ENCODE measurements at regions not wholly inside any gene's neighbourhood (a gene's known extent, or its start where the extent isn't known, plus 50 kb on each side); places are given as distances from the start of the nearest gene placed in this dataset.

GRCh38 chr19:5210556-5210955 is 130.1 kb downstream of the PTPRS start:
- no peak for ATAC-seq
- peaks cover 0 to 10% (median 0%) of the 10 kb centered on the region in 11 donors for H3K9me3 ChIP-seq
- intact Hi-C loops (cut with DNase I): no loop called here
- 98 to 99% methylated on average over 22 to 23 of the region's 23 CpGs for WGBS, 2 donors
- H3K36me3 ChIP-seq: peaks cover 0 to 86% (median 29%) of the 10 kb centered on the region in 9 donors
- no peaks in the 10 kb centered on the region for H3K27me3 ChIP-seq
- DNase-seq: no peak
- H3K27ac ChIP-seq: no peak overlapping the region
- no peak overlapping the region for H3K4me3 ChIP-seq
- no peak for TF ChIP-seq CTCF (IDR thresholded peaks at IDR 0.05)
- no peaks in the 10 kb centered on the region for H3K4me1 ChIP-seq

- Histone ChIP-seq H3K4me3 (no peak overlapping the region), H3K36me3 (peaks cover 0 to 60% (median 19%) of the 10 kb centered on the region in 9 donors), H3K27ac (no peak overlapping the region), H3K4me1 (no peaks in the 10 kb centered on the region), H3K9me3 (peaks cover 0 to 25% (median 3%) of the 10 kb centered on the region in 11 donors), H3K27me3 (no peaks in the 10 kb centered on the region)
- WGBS, 2 donors: 94% methylated on average over 17 of the region's 17 CpGs
- TF ChIP-seq CTCF (IDR thresholded peaks at IDR 0.05): no peak
- ATAC-seq (no peak), DNase-seq (no peak)
- intact Hi-C loops (cut with DNase I): no loop called here
These were observed 132.8 kb downstream of the PTPRS start for GRCh38 chr19:5207806-5208205.

DNA sequence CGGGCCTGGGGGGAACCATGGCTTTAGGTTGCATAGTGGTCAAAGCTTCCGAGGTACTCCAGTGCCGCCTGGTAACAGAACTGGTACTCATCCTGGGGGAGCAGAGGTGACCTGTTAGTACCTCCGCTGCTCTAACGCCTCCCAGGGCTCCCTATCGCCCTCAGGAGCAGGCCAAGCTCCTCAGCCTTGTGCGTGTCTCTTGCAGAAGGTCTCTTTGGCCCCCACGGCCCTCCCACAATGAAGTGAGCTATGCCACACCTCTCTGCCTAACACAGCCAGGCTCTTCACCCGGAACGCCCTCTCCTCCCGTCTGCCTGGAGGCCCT is 133.9 kb downstream of the PTPRS start:
- WGBS, 2 donors: 92 to 94% methylated on average over 11 of the region's 11 CpGs
- DNase-seq (no peak), ATAC-seq (no peak)
- no peak overlapping the region for H3K27ac ChIP-seq
- H3K27me3 ChIP-seq: no peaks in the 10 kb centered on the region
- peaks cover 0 to 50% (median 15%) of the 10 kb centered on the region in 9 donors for H3K36me3 ChIP-seq
- H3K4me3 ChIP-seq: no peak overlapping the region
- no peaks in the 10 kb centered on the region for H3K4me1 ChIP-seq
- peaks cover 0 to 36% (median 11%) of the 10 kb centered on the region in 11 donors for H3K9me3 ChIP-seq
- intact Hi-C loops (cut with DNase I): no loop called here
- TF ChIP-seq CTCF (IDR thresholded peaks at IDR 0.05): no peak

GRCh38 chr19:5205937-5206750 is 134.5 kb downstream of the PTPRS start:
- peaks cover 0 to 44% (median 10%) of the 10 kb centered on the region in 9 donors for H3K36me3 ChIP-seq
- peaks cover 0 to 37% (median 15%) of the 10 kb centered on the region in 11 donors for H3K9me3 ChIP-seq
- WGBS, 2 donors: 83 to 85% methylated on average over 29 of the region's 29 CpGs
- no peak overlapping the region for H3K27ac ChIP-seq
- ATAC-seq (no peak), DNase-seq (no peak)
- TF ChIP-seq CTCF (IDR thresholded peaks at IDR 0.05): no peak
- H3K4me3 ChIP-seq: no peak overlapping the region
- intact Hi-C loops (cut with DNase I): no loop called here
- no peaks in the 10 kb centered on the region for H3K4me1 ChIP-seq
- H3K27me3 ChIP-seq: no peaks in the 10 kb centered on the region

Data from heart right ventricle (tissue), 16 donors.